Osteocyte (in vitro differentiated cells): ENCODE measurements at regions not wholly inside any gene's neighbourhood (a gene's known extent, or its start where the extent isn't known, plus 50 kb on each side); places are given as distances from the start of the nearest gene placed in this dataset.
"Not testable (repeated sequence)": the region's sequence is repeated elsewhere in the genome, so short reads cannot be mapped to it uniquely, and the experiment has no call there.

Source experiments
- DNase-seq: peaks from one replicate; pipeline ENCODE4 v3.0.0; 2021; ENCODE audit warnings: mixed read lengths; ENCODE audit not compliant: unreplicated experiment; ENCODE audit errors: extremely low spot score
- H3K27ac Mint-ChIP-seq: one replicate; pipeline ENCODE4 v1.8.0; 2021; ENCODE audit warnings: mild to moderate bottlenecking, mixed read lengths; ENCODE audit not compliant: unreplicated experiment
- H3K27me3 Mint-ChIP-seq: one replicate; pipeline ENCODE4 v1.8.0; 2021; ENCODE audit warnings: mixed read lengths; ENCODE audit not compliant: unreplicated experiment
- H3K36me3 Mint-ChIP-seq: one replicate; pipeline ENCODE4 v1.8.0; 2021; ENCODE audit warnings: mixed read lengths; ENCODE audit not compliant: unreplicated experiment
- H3K4me1 Mint-ChIP-seq: one replicate; pipeline ENCODE4 v1.8.0; 2021; ENCODE audit warnings: mixed read lengths; ENCODE audit not compliant: unreplicated experiment
- H3K4me3 Mint-ChIP-seq: one replicate; pipeline ENCODE4 v1.8.0; 2021; ENCODE audit warnings: mild to moderate bottlenecking, moderate library complexity, mixed read lengths; ENCODE audit not compliant: unreplicated experiment
- H3K9me3 Mint-ChIP-seq: one replicate; pipeline ENCODE4 v1.8.0; 2021; ENCODE audit warnings: mixed read lengths; ENCODE audit not compliant: unreplicated experiment
- CTCF ChIP-seq: fragments of 200-600 bp; sonication (generic); IDR thresholded peaks from 2 replicates; pipeline ENCODE4 v1.5.0; 2021; ENCODE audit warnings: antibody characterized with exemption, mild to moderate bottlenecking, moderate library complexity

GRCh38 chr7:68892236-68892635 lies 706.0 kb upstream of the AUTS2 start:
- Mint-ChIP-seq H3K4me1 (no peaks in the 10 kb centered on the region), H3K36me3 (no peaks in the 10 kb centered on the region), H3K4me3 (no peak overlapping the region), H3K9me3 (no peaks in the 10 kb centered on the region), H3K27me3 (peaks cover 1% of the 10 kb centered on the region), H3K27ac (no peak overlapping the region)
- no peak for DNase-seq
- TF ChIP-seq CTCF: no peak

GRCh38 chr7:68893411-68893810 lies 704.9 kb upstream of the AUTS2 start:
- no peak overlapping the region for H3K4me3 Mint-ChIP-seq
- no peak overlapping the region for H3K27ac Mint-ChIP-seq
- peaks cover 1% of the 10 kb centered on the region for H3K27me3 Mint-ChIP-seq
- DNase-seq: no peak
- no peaks in the 10 kb centered on the region for H3K4me1 Mint-ChIP-seq
- H3K36me3 Mint-ChIP-seq: no peaks in the 10 kb centered on the region
- TF ChIP-seq CTCF: no peak
- no peaks in the 10 kb centered on the region for H3K9me3 Mint-ChIP-seq

GRCh38 chr7:68899156-68899555 lies 699.1 kb upstream of the AUTS2 start:
- not testable (repeated sequence) for H3K9me3 Mint-ChIP-seq, DNase-seq, H3K36me3 Mint-ChIP-seq, H3K4me1 Mint-ChIP-seq, H3K27me3 Mint-ChIP-seq, H3K27ac Mint-ChIP-seq, H3K4me3 Mint-ChIP-seq

GRCh38 chr7:68900096-68900495 lies 698.2 kb upstream of the AUTS2 start:
- H3K27me3 Mint-ChIP-seq: peaks cover 1% of the 10 kb centered on the region

GRCh38 chr7:68904630-68905029 lies 693.6 kb upstream of the AUTS2 start:
- Mint-ChIP-seq H3K27ac (no peak overlapping the region), H3K36me3 (no peaks in the 10 kb centered on the region), H3K9me3 (peaks cover 8% of the 10 kb centered on the region), H3K4me1 (peaks cover 6% of the 10 kb centered on the region), H3K4me3 (no peak overlapping the region), H3K27me3 (no peaks in the 10 kb centered on the region)
- TF ChIP-seq CTCF: no peak
- no peak for DNase-seq

More at GRCh38 chr7:68900096-68900495, 698.2 kb upstream of the AUTS2 start:
- no peak for TF ChIP-seq CTCF
- Mint-ChIP-seq H3K4me1 (peaks cover 6% of the 10 kb centered on the region), H3K9me3 (peaks cover 8% of the 10 kb centered on the region), H3K4me3 (no peak overlapping the region), H3K27ac (no peak overlapping the region), H3K36me3 (no peaks in the 10 kb centered on the region)
- DNase-seq: no peak

GRCh38 chr7:68911754-68912153 lies 686.5 kb upstream of the AUTS2 start:
- H3K36me3 Mint-ChIP-seq: no peaks in the 10 kb centered on the region
- no peak overlapping the region for H3K27ac Mint-ChIP-seq
- no peak overlapping the region for H3K4me3 Mint-ChIP-seq
- TF ChIP-seq CTCF: no peak
- no peaks in the 10 kb centered on the region for H3K4me1 Mint-ChIP-seq
- no peaks in the 10 kb centered on the region for H3K9me3 Mint-ChIP-seq
- no peaks in the 10 kb centered on the region for H3K27me3 Mint-ChIP-seq
- no peak for DNase-seq
